Keratinocyte (primary cell): ENCODE measurements at regions not wholly inside any gene's neighbourhood (a gene's known extent, or its start where the extent isn't known, plus 50 kb on each side); places are given as distances from the start of the nearest gene placed in this dataset.

Experiments
- DNase-seq: peaks from one replicate; pipeline ENCODE4 v3.0.0-alpha.2; 2011; ENCODE audit warnings: low read depth, missing footprints, low spot score
- FAIRE-seq: peaks from 2 replicates; lab custom pipeline; 2011; peaks lifted over from hg19 to GRCh38; lab: Jason Lieb, UNC
- H2AFZ ChIP-seq: 2 replicates; pipeline ENCODE4 v1.6.0; 2012; ENCODE audit warnings: low read length, control low read depth, inconsistent platforms; ENCODE audit not compliant: control insufficient read depth
- H3K27ac ChIP-seq: 2 replicates; pipeline ENCODE4 v1.5.1; 2011; ENCODE audit warnings: low read length; ENCODE audit not compliant: control insufficient read depth, insufficient read depth
- H3K27me3 ChIP-seq: 3 replicates; pipeline ENCODE4 v1.6.0; 2011; ENCODE audit warnings: low read length; ENCODE audit not compliant: control insufficient read depth, insufficient read depth; ENCODE audit errors: extremely low read depth
- H3K36me3 ChIP-seq, 2 experiments: 2 replicates in 1 of 2; 3 replicates in 1 of 2; pipeline ENCODE4 v1.5.1; 2011; ENCODE audit warnings: low read length in 2 of 2, mild to moderate bottlenecking in 1 of 2; ENCODE audit not compliant: control insufficient read depth in 2 of 2, insufficient read depth in 2 of 2; ENCODE audit errors: extremely low read depth in 1 of 2
- H3K4me1 ChIP-seq: 3 replicates; pipeline ENCODE4 v1.5.1; 2011; ENCODE audit warnings: low read length; ENCODE audit not compliant: control insufficient read depth, insufficient read depth; ENCODE audit errors: extremely low read depth
- H3K4me2 ChIP-seq: 3 replicates; pipeline ENCODE4 v1.6.0; 2011; ENCODE audit warnings: low read depth, low read length; ENCODE audit not compliant: control insufficient read depth, insufficient read depth; ENCODE audit errors: extremely low read depth
- H3K4me3 ChIP-seq, 3 experiments: fragments of 200-600 bp in 1 of 3; sonication (generic) in 1 of 3; 2 replicates in 2 of 3; 3 replicates in 1 of 3; pipeline ENCODE4 v1.5.1; 2011 to 2016; ENCODE audit warnings: low read length in 3 of 3, mild to moderate bottlenecking in 3 of 3, control low read depth in 2 of 3, inconsistent platforms in 1 of 3, low read depth in 1 of 3, mixed read lengths in 1 of 3, mixed run types in 1 of 3, moderate library complexity in 1 of 3; ENCODE audit not compliant: control insufficient read depth in 2 of 3, insufficient read depth in 2 of 3; ENCODE audit errors: extremely low read depth in 1 of 3
- H3K79me2 ChIP-seq: 2 replicates; pipeline ENCODE4 v1.6.0; 2012; ENCODE audit warnings: low read length; ENCODE audit not compliant: control insufficient read depth, insufficient read depth
- H3K9ac ChIP-seq: 3 replicates; pipeline ENCODE4 v1.6.0; 2011; ENCODE audit warnings: low read length; ENCODE audit not compliant: control insufficient read depth, insufficient read depth; ENCODE audit errors: extremely low read depth
- H3K9me1 ChIP-seq: 3 replicates; pipeline ENCODE4 v1.6.0; 2011; ENCODE audit warnings: low read length; ENCODE audit not compliant: control insufficient read depth, insufficient read depth; ENCODE audit errors: extremely low read depth
- H3K9me3 ChIP-seq: 2 replicates; pipeline ENCODE4 v1.5.1; 2012; ENCODE audit warnings: low read depth, low read length; ENCODE audit not compliant: control insufficient read depth
- H4K20me1 ChIP-seq: 3 replicates; pipeline ENCODE4 v1.6.0; 2011; ENCODE audit warnings: low read length; ENCODE audit not compliant: control insufficient read depth, insufficient read depth; ENCODE audit errors: extremely low read depth
- CTCF ChIP-seq, 3 experiments: IDR thresholded peaks in 1 of 3; conservative IDR thresholded peaks in 1 of 3; optimal IDR thresholded peaks in 1 of 3; 2 replicates in 2 of 3; 3 replicates in 1 of 3; pipeline versions ENCODE3 to v1.5.1; 2011; ENCODE audit warnings: low read length in 3 of 3, mild to moderate bottlenecking in 3 of 3, moderate library complexity in 2 of 3, control low read depth in 1 of 3, inconsistent platforms in 1 of 3; ENCODE audit not compliant: insufficient read depth in 2 of 3; ENCODE audit errors: extremely low read depth in 1 of 3
- EZH2 ChIP-seq: IDR thresholded peaks from one replicate; pipeline ENCODE4 v1.6.1; 2012; ENCODE audit warnings: inconsistent platforms, mild to moderate bottlenecking, low read length, moderate library complexity
- dilution Hi-C: fragments of 300-500 bp; cut with MboI; formaldehyde crosslinking; loops from one replicate; pipeline ENCODE4 v1.7.0; 2020; ENCODE audit warnings: low sequenced_read_pairs; ENCODE audit not compliant: extremely low pct_ligation_motif_present

GRCh38 chr1:81569761-81570160 lies 231.0 kb upstream of the ADGRL2 start:
- TF ChIP-seq EZH2 (no peak), CTCF (optimal IDR thresholded peaks at IDR 0.05 in 1 of 3, IDR thresholded peaks at IDR 0.05 in 1 of 3, conservative IDR thresholded peaks at IDR 0.05 in 1 of 3; ENCODE audit: extremely low read depth in 1 of 3, insufficient read depth in 2 of 3, low read length in 3 of 3) (no peak)
- FAIRE-seq (no peak), DNase-seq (no peak)
- no peaks in the 10 kb centered on the region for H3K79me2 ChIP-seq
- dilution Hi-C loops: no loop called here
- no peaks in the 10 kb centered on the region for H3K9me3 ChIP-seq
- H3K9me1 ChIP-seq: no peaks in the 10 kb centered on the region
- no peaks in the 10 kb centered on the region for H3K4me1 ChIP-seq
- no peaks in the 10 kb centered on the region for H3K36me3 ChIP-seq
- H3K27me3 ChIP-seq: no peaks in the 10 kb centered on the region
- H3K27ac ChIP-seq: no peak overlapping the region
- H2AFZ ChIP-seq: no peak overlapping the region
- no peak overlapping the region for H3K9ac ChIP-seq
- no peaks in the 10 kb centered on the region for H4K20me1 ChIP-seq
- H3K4me3 ChIP-seq: no peak overlapping the region
- H3K4me2 ChIP-seq: no peak overlapping the region

- Histone ChIP-seq H3K4me1 (peaks cover 3% of the 10 kb centered on the region), H3K27ac (no peak overlapping the region), H3K27me3 (no peaks in the 10 kb centered on the region), H3K9me1 (no peaks in the 10 kb centered on the region), H3K4me3 (no peak overlapping the region), H3K9ac (no peak overlapping the region), H3K79me2 (no peaks in the 10 kb centered on the region), H4K20me1 (no peaks in the 10 kb centered on the region), H3K9me3 (no peaks in the 10 kb centered on the region), H2AFZ (peak overlapping the region; percentile 60), H3K36me3 (no peaks in the 10 kb centered on the region), H3K4me2 (no peak overlapping the region)
- dilution Hi-C loops: no loop called here
- FAIRE-seq (no peak), DNase-seq (no peak)
- TF ChIP-seq CTCF (optimal IDR thresholded peaks at IDR 0.05 in 1 of 3, IDR thresholded peaks at IDR 0.05 in 1 of 3, conservative IDR thresholded peaks at IDR 0.05 in 1 of 3; ENCODE audit: extremely low read depth in 1 of 3, insufficient read depth in 2 of 3, low read length in 3 of 3) (no peak), EZH2 (no peak)
Measured at GRCh38 chr1:81563632-81564031, 237.1 kb upstream of the ADGRL2 start.
